GM23338 (cell line): ENCODE measurements at regions not wholly inside any gene's neighbourhood (a gene's known extent, or its start where the extent isn't known, plus 50 kb on each side); places are given as distances from the start of the nearest gene placed in this dataset.

Experiments used
- NANOG ChIP-seq: IDR thresholded peaks from 2 replicates; pipeline ENCODE4 v1.6.1; 2016; ENCODE audit warnings: antibody characterized with exemption, borderline replicate concordance
- POLR2AphosphoS5 ChIP-seq: IDR thresholded peaks from 2 replicates; pipeline ENCODE4 v1.6.1; 2016; ENCODE audit warnings: antibody characterized with exemption, low read depth
- REST ChIP-seq: IDR thresholded peaks from one replicate; pipeline ENCODE4 v1.6.1; 2018; ENCODE audit warnings: antibody characterized with exemption; ENCODE audit not compliant: unreplicated experiment
- STAT1 ChIP-seq: IDR thresholded peaks from one replicate; pipeline ENCODE4 v1.6.1; 2016; ENCODE audit warnings: antibody characterized with exemption; ENCODE audit not compliant: unreplicated experiment
- ZNF114 ChIP-seq: fragments of 250-450 bp; sonication (Bioruptor Pico); IDR thresholded peaks from 2 replicates; pipeline ENCODE4 v1.5.0; 2020; ENCODE audit warnings: mild to moderate bottlenecking, moderate library complexity
- ZNF331 ChIP-seq: fragments of 250-450 bp; sonication (Bioruptor Pico); IDR thresholded peaks from 2 replicates; pipeline ENCODE4 v1.5.0; 2020; ENCODE audit warnings: low read depth, mild to moderate bottlenecking, moderate library complexity
- TF ChIP-seq, protein P1 (sequence below): fragments of 250-450 bp; sonication (Bioruptor Pico); IDR thresholded peaks from 2 replicates; pipeline ENCODE4 v1.5.0; 2020; ENCODE audit warnings: mild to moderate bottlenecking, moderate library complexity

DNA sequence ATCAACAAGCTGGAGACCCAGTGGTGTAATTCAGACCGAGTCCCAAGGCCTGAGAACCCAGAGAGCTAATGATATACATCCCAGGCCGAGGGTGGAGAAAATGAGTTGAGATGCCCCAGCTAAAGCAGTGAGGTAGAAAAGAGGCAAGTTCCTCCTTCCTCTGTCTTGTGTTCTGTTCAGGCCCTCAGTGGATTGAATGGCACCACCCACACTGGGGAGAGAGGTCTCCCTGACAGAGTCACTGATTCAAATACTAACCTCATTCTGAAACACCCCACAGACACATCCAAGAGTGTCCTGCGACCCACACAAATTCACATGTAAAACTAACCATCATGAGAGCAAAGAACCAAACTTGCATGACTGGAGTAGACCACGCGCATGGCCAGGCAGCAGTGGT is 215.3 kb downstream of the ANAPC1 start (continued):
- TF ChIP-seq, protein P1, sequence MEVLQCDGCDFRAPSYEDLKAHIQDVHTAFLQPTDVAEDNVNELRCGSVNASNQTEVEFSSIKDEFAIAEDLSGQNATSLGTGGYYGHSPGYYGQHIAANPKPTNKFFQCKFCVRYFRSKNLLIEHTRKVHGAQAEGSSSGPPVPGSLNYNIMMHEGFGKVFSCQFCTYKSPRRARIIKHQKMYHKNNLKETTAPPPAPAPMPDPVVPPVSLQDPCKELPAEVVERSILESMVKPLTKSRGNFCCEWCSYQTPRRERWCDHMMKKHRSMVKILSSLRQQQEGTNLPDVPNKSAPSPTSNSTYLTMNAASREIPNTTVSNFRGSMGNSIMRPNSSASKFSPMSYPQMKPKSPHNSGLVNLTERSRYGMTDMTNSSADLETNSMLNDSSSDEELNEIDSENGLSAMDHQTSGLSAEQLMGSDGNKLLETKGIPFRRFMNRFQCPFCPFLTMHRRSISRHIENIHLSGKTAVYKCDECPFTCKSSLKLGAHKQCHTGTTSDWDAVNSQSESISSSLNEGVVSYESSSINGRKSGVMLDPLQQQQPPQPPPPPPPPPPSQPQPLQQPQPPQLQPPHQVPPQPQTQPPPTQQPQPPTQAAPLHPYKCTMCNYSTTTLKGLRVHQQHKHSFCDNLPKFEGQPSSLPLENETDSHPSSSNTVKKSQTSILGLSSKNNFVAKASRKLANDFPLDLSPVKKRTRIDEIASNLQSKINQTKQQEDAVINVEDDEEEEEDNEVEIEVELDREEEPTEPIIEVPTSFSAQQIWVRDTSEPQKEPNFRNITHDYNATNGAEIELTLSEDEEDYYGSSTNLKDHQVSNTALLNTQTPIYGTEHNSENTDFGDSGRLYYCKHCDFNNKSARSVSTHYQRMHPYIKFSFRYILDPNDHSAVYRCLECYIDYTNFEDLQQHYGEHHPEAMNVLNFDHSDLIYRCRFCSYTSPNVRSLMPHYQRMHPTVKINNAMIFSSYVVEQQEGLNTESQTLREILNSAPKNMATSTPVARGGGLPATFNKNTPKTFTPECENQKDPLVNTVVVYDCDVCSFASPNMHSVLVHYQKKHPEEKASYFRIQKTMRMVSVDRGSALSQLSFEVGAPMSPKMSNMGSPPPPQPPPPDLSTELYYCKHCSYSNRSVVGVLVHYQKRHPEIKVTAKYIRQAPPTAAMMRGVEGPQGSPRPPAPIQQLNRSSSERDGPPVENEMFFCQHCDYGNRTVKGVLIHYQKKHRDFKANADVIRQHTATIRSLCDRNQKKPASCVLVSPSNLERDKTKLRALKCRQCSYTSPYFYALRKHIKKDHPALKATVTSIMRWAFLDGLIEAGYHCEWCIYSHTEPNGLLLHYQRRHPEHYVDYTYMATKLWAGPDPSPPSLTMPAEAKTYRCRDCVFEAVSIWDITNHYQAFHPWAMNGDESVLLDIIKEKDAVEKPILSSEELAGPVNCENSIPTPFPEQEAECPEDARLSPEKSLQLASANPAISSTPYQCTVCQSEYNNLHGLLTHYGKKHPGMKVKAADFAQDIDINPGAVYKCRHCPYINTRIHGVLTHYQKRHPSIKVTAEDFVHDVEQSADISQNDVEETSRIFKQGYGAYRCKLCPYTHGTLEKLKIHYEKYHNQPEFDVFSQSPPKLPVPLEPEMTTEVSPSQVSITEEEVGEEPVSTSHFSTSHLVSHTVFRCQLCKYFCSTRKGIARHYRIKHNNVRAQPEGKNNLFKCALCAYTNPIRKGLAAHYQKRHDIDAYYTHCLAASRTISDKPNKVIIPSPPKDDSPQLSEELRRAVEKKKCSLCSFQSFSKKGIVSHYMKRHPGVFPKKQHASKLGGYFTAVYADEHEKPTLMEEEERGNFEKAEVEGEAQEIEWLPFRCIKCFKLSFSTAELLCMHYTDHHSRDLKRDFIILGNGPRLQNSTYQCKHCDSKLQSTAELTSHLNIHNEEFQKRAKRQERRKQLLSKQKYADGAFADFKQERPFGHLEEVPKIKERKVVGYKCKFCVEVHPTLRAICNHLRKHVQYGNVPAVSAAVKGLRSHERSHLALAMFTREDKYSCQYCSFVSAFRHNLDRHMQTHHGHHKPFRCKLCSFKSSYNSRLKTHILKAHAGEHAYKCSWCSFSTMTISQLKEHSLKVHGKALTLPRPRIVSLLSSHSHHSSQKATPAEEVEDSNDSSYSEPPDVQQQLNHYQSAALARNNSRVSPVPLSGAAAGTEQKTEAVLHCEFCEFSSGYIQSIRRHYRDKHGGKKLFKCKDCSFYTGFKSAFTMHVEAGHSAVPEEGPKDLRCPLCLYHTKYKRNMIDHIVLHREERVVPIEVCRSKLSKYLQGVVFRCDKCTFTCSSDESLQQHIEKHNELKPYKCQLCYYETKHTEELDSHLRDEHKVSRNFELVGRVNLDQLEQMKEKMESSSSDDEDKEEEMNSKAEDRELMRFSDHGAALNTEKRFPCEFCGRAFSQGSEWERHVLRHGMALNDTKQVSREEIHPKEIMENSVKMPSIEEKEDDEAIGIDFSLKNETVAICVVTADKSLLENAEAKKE (CRISPR knock-in tag), result no peak
- TF ChIP-seq REST, result no peak
- TF ChIP-seq POLR2AphosphoS5, result no peak
- TF ChIP-seq STAT1, result no peak
- no peak for TF ChIP-seq NANOG
- no peak for TF ChIP-seq ZNF114
- no peak for TF ChIP-seq ZNF331
